GM21737 (cell line): ENCODE measurements at regions not wholly inside any gene's neighbourhood (a gene's known extent, or its start where the extent isn't known, plus 50 kb on each side); places are given as distances from the start of the nearest gene placed in this dataset.
"Not testable (repeated sequence)": the region's sequence is repeated elsewhere in the genome, so short reads cannot be mapped to it uniquely, and the experiment has no call there.

Experiments
- ATAC-seq: cut with Tn5 transposase; IDR thresholded peaks from one replicate; pipeline ENCODE4 v1.9.1; 2021; ENCODE audit warnings: mild to moderate bottlenecking, moderate library complexity; ENCODE audit not compliant: unreplicated experiment

DNA sequence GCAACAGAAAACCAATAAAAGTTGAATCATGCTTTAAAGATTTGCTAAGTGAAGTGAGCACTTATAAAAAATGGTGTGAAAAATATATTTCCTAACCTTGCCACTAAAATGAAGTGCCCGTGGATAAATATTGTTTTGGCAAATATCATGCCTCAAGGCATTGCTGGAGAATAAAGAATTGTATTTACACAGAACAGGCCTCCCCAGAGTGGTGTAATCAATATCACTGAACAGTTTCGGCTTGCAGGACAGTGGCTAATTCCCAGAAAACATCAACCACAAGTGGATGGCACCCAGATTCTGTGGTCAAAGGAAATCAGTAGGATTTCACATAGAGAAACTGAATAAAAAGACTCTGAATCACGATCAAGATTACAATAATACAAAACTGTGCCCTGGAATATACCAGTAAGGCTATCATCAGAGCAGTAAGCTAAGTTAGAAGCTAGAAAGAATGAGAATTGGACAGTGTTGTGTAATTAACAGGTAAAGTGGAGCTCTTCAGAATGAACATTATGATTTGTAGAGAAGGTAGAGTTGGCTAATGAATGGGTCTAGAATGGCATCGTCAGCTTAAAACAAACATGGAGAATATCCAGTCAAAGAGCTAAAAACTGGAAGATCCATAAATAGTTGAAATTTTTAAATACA lies 1026.9 kb upstream of the ADGRB3 start:
- no peak for ATAC-seq

DNA sequence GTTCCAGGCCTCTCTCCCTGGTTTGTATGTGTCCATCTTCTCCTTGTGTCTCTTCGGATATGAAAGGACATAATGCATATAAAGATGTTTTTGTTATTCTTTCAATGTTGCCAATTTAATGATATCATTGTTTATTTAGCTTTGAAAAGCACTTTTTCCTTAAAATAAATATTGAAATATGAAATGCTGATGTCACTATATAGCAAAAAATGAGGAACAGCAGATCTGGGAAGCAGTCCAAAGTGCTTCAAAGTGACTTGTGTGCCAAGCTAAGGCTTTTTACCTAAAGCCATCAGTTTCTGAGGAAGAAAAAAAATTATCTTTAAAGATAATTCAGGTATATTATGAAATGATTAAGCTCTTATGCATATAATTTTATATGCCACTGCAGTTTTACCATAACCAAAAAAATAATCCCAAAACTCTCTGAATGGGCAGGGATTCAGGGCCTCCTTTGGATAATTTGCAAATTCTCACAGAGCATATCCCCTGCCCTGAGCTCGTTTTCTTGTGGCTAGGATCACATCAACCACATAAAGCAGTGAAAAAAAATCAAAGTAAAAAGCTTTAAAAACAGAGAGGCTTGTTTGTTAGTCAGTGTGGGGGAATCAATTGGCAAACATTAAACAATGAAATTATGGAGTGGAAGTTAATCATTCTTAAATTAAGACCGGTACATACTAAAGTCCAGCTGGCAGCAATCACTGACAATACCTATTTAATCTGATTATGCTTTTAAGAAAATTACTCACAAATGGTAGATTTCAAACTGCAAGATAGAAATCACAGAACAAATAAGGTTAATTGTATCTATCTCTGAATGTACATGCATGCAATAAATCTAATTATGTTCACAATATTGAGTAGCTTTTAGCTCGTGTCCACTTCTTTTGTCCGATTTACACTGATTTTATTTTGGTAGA lies 1027.9 kb upstream of the ADGRB3 start:
- ATAC-seq, result no peak

DNA sequence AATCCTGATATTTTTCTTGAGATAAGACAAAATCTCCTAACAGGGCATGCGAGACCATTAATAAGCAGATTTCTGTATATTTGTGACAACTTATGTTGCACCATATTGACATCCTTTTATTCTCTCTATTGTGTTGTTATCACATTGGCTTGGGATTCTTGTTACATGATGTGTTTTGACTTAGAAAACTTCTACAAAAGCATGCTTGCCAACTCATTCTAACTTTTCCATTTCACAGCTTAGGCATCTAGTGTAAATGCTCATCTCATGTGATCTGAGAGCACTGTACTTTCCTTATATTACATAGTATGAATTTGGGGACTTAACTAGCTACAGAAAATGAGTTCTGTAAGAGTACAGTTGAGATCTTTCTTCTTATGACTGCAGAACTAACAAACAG lies 1040.7 kb upstream of the ADGRB3 start:
- ATAC-seq, result no peak

DNA sequence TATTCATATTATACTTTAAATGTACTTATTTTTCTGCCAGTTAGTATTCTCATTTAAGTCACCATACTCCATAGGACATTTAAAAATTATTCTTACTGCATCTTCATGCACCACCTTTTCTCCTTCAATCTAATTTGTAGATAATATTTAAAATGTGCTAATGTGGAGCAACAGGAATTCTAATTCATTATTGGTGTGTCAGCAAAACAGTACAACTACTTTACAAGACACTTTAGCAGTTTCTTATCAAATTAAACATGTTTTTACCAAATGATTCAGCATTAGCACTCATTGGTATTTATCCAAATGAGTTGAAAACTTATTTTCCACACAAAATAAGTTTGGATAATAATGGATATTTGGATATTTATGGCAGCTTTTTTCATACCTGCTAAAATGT lies 1041.8 kb upstream of the ADGRB3 start:
- ATAC-seq, result no peak

DNA sequence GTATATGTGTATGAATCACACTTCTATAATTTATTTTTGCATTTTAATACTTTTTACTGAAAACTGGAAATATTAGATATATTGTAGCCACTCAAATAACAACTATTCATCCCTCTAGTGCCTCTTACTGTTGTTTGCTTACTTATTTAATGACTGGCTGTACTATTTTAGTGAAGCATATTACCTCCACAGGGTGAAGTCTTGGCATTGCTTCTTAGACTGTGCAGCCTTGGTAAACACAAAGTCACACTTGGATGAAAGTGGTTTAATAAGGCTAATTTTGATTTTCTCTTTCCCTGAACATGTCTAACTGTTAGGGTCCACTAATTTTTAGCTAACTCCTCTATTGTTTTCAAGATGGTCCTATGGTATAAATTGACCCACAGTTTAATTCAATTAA lies 1043.2 kb upstream of the ADGRB3 start:
- ATAC-seq, result no peak

DNA sequence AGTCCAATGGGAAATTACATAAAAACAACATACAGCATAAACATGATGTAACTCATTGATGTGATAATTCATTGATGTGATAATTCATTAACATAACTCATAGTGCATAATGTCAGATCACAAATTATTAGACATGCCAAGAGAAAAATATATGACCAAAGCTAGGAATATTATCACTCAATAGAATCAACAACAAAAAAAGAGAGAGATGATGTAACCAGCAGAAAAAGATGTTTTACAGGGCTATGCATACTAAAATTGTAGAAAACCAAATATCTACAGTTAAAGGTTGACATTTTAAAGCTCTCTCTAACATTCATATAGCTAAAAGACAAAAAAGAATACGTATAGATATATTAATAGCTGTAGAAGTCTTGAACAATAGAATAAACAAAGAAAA lies 1067.2 kb upstream of the ADGRB3 start:
- no peak for ATAC-seq

DNA sequence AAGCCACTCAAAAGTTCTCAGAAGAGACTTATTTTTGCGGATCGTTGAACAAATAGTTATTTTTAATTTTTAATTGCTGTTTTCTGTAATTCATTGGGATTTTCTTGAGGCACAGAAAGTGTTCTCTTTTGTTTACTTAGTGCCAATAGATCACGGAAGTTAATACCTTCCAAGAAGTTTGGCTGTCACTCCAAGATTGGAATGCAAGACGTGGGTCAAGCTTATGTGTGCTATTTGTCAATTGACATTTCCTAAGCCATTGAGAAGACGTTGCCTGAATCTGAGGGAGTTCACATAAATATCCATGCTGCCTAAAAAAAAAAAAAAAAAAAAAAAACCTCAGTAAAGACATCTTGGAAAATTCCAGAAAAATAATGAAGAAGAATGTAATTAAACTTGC lies 1071.4 kb upstream of the ADGRB3 start:
- ATAC-seq, result no peak

DNA sequence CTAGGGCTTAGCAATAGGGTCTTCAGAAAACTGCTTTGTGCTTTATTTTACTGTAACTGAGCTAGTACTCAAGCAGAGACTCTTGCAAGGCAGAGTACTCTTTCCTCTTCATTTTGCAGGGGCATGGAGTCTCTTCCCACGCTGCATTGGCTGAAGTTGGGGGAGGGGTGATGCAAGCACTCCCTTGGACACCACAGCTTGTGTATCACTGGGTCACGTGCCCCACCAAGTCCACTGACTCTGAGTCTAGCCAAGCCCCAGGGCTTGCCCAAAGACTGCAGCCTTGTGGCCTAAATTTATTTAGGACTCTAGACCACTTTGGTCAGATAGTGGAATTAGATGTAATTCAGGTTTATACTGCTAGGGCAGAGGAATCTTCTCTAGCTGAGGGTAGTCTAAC lies 1075.0 kb upstream of the ADGRB3 start:
- ATAC-seq, result no peak

DNA sequence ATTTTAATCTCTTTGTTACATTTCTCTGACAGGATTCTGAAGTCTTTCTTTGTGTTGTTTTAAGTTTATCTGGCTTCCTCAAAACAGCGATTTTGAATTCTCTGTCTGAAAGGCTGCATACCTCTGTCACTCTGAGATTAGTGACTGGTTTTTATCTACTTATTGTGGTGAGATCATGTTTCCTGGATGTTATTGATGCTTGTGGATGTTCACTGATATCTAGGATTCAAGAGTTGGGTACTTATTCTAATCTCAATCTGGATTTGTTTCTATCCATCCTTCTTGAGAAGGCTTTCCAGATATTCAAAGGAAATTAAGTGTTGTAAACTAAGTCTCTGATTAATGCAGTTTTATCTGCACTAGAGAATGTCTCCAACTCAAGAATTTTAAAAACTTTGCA lies 1076.1 kb upstream of the ADGRB3 start:
- ATAC-seq, result no peak

DNA sequence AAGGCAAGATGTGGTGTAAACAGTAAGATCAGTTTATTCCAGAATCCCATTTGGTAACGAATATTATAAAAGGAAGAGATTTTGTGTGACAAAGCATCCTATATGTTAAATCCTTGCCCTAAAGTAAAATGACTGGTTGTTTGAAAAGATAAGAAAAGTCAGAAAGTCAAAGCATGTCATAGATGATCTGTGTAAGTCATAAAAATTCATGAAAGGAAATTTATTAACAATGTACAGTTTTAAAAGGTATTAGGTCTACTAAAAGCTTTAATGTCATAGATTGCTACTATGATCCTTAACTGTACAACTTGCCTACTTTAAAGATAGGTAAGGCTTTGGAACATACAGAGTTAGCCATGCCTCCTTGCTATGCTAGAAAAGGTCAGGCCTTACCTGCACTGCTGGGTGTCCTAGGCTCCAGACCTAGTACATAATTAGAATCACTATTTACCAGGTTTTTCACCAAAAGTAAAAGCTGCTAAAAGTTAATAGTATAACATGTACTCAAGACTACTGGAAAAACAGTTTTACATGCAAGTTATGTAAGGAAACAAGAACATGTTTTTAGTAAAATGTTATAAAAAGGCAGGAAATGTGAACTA lies 1090.1 kb upstream of the ADGRB3 start:
- no peak for ATAC-seq

DNA sequence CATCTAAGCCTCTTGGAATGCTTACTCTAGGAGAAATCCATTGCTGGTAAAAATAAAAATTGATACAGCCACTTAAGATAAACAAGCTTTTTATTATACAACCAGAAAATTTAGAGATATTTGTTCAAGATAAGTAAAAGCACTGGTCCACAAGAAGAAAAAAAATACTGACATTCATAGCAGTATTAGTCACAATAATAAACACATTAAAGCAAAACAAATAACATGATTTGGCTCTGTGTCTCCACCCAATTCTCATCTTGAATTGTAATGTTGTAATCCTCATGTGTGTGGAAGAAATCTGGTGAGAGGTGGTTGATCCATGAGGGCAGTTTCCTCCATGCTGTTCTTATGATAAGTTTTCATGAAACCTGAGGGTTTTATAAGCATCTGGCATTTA lies 1093.5 kb upstream of the ADGRB3 start:
- ATAC-seq, result no peak

DNA sequence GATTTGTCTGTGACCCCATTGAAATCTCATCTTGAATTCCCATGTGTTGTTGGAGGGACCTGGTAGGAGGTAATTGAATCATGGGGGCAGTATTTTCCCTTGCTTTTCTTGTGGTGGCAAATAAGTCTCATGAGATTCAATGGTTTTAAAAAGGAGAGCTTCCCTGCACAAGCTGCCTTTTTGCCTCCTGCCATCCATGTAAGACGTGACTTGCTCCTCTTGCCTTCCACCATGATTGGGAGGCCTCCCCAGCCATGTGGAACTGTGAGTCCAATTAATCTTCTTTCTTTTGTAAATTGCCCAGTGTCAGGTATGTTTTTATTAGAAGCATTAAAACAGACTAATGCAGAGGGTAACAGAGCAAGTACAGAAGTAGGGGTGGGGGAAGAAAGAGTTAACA lies 1097.0 kb upstream of the ADGRB3 start:
- no peak for ATAC-seq

DNA sequence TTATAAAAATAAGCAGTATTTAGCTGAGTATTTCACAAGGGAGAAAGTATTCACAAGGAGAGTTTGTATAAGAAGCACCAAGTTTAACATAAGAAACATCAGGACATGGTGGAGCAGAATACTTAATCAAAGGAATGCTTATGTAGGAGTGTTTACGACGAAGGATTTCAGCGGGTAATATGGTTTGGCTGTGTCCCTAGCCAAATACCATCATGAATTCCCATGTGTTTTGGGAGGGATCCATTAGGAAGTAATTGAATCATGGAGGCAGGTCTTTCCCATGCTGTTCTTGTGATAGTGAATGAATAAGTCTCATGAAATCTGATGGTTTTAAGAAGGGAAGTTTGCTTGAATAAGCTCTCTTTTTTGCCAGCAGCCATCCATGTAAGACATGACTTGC lies 1099.1 kb upstream of the ADGRB3 start:
- no peak for ATAC-seq

DNA sequence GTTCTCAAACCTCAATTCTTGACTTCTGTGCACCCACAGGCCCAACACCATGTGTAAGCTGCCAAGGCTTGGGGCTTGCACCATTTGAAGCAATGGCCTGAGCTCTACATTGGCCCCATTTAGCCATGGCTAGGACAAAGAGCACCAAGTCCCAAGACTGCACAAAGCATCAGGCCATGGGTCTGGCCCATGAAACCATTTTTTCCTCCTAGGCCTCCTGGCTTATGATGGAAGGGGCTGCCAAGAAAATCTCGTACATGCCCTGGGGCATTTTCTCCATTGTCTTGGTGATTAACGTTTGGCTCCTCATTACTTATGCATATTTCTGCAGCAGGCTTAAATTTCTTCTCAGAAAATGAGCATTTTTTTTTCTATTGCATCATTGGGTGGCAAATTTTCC lies 1128.7 kb upstream of the ADGRB3 start:
- no peak for ATAC-seq

DNA sequence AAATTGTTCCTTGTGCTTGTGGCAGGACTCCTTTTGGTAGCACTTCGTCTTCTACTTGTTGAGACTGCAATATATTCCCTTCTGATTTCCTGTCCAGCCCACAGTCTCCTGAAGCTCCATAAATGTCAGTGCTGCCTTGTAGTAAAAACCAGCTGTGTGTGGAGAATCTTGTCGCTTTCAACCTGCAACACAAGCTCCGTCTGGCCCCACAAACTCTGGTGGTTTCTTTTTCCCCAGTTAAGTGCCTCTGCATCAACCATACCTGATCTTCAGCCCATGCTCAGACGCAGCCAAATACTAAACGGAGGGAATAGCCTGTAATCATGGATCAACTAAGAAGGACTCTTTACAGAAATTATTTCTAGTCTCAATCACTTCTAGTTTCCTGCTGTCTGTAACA lies 1133.3 kb upstream of the ADGRB3 start:
- no peak for ATAC-seq

DNA sequence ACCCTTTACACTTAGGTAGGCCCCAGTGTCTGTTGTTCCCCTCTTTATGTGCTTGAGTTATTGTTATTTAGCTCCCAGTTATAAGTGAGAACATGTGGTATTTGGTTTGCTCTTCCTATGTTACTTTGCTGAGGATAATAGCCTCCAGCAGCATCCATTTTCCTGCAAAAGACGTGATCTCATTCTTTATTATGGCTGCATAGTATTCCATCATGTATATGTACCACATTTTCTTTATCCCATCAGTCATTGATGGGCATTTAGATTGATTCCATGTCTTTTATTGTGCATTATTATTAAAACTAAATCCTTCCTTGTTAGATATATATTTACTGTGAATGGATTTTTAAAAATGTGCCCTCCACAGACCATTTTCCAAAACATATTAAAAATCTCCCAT lies 1137.3 kb upstream of the ADGRB3 start:
- ATAC-seq, result no peak

DNA sequence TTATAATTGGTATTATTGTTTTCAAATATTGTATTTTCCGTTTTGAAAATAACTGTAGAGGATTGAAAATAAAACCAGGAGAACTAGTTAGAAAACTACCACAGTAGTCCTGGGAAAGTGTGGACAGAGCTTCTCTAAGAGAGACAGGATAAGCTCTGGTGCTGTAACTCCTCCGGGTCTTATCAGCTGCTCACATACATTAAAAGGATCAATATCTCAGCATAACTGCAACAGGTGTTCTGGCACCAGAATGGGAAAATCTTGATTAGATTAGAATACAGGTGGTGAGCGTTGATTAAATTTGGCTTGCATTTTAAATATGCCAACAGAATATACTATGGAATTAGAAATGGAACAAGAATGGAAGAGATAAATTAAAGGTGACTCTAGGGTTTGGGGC lies 1138.9 kb upstream of the ADGRB3 start:
- ATAC-seq, result no peak

DNA sequence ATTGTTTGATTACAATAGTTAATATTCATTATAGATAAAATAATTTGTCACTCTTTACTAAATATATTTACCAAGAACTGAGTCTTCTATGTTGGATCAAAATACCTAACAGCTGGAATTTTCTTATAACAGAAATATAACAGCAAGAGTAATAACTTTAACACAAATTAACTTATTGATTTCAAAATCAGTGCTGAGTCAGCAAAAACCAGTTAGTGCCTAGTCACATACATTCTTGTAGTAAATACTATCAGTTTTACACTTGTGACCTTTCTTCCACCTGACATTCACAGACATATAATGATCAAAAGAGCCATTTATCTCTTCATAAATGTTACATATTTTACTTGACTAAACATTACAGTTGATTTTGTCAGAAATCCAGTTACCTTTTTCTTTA lies 1141.4 kb upstream of the ADGRB3 start:
- no peak for ATAC-seq

DNA sequence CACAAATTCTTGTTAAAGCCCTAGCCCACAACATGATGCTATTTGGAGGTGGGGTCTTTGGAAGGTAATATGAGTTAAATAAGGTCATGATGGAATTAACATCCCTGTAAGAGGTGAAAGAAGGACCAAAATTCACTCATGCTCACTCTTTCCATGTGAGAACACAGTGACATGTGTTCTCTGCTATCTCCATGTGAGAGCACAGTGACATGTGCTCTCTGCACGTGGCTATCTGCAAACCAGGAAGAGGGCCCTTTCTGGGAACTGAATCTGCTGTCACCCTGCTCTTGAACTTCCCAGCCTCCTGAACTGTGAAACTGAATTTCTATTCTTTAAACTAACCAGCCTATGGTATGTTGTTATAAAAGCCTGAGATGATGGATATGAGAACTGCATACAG lies 1159.4 kb upstream of the ADGRB3 start:
- no peak for ATAC-seq

DNA sequence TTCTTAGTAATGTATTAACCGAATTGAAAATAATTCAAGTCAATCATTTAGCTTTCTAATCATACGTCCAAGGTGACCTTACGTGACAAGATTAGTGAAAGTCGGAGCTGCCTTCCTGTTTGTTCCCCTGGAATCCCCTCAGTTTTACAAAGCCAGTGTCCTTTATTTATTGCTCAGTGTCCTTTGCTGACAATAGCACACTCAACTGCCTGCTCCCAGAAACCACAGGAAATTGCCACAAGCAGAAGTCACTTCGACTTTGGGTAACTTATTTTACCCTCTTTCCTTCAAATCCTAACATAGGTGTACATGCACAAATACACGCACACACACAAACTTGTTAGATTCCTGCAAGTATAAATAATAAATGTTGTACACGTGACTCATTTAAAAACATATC lies 1167.7 kb upstream of the ADGRB3 start:
- ATAC-seq, result no peak

DNA sequence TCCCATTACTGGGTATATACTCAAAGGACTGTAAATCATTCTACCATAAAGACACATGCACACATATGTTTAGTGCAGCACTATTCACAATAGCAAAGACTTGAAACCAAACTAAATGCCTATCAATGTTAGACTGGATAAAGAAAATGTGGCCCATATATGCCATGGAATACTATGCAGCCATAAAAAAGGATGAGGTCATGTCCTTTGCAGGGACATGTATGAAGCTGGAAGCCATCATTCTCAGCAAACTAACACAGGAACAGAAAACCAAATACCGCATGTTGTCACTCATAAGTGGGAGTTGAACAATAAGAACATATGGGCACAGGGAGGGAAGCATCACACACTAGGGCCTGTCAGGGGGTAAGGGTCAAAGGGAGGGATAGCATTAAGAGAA lies 1172.4 kb upstream of the ADGRB3 start:
- ATAC-seq, result not testable (repeated sequence)

DNA sequence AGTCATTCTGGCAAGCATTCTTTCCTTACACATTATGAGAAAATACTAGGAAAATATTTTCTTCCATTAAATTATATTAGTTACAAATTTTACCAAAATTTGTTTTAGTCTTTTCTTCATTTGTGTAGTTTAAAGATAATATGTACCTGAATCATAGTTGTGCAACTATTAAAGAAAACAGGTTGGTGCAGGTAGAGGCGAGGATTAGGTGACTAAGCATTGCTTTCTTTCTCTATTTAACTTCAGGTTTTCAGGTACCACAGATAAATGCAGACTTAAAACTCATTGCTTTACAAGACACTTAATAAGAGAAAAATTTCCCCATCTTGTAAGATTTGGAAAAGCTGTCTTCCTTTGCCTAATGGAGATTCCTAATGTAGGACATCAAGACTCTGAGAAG lies 1175.5 kb upstream of the ADGRB3 start:
- ATAC-seq, result no peak
